Stimulated activated CD4-positive, alpha-beta T cell treated with anti-CD3 and anti-CD28 coated beads, Interleukin-4, amount 100 ng/mL, for 1 hour (primary cell): ENCODE measurements at regions not wholly inside any gene's neighbourhood (a gene's known extent, or its start where the extent isn't known, plus 50 kb on each side); places are given as distances from the start of the nearest gene placed in this dataset.
"Not testable (repeated sequence)": the region's sequence is repeated elsewhere in the genome, so short reads cannot be mapped to it uniquely, and the experiment has no call there.

Experiments
- DNase-seq: peaks from one replicate; pipeline ENCODE4 v3.0.0-alpha.2; 2020

DNA sequence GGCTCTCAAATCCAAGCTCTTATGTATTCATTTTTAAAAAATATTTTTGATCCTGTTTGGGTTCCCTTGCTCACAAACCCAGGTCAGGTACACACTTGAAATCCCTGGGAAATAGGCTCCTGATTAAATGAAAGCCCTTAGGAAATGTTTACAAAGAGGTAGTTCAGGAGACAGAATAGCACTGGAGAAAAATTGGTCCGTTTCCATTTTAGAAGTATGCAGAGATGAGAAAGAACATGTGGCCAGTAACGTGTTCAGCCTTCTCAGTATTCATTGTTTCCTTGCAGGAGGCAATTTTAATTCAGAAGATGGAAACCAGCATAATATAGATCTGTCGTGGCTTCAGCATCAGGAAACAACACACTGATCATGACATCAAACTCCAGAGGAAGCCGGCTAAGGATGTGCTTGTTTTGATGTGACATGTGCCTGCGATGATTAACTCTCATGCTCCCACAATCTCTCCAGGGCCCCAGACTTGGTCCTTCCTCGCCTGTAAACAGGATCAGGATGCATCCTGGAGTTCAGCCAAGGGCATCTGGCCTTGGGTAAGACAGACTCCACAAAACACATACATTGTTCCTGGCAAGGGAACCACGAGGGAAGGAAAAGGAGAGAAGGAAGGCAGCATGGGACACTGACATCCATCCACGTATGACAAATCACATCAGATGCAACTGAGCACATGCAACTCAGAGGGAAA is 350.5 kb upstream of the THBS1 start:
- no peak for DNase-seq

DNA sequence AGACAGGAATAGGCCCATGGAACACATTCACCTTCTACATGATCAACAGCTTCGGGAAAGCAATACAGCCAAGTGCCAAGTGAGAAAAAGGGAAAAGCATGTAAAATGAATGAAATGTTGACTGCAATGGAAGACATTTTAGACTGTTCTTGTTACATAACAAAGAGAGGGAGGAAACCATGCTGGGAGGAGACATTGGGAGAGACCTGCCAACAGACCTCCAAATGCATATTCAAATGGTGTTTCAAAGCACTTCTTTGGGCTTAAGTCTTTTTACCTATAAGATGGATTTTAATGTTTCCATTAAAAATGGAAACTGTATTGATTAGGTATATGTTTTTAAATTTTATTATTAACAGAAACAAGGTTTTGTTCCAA is 350.0 kb upstream of the THBS1 start:
- no peak for DNase-seq

DNA sequence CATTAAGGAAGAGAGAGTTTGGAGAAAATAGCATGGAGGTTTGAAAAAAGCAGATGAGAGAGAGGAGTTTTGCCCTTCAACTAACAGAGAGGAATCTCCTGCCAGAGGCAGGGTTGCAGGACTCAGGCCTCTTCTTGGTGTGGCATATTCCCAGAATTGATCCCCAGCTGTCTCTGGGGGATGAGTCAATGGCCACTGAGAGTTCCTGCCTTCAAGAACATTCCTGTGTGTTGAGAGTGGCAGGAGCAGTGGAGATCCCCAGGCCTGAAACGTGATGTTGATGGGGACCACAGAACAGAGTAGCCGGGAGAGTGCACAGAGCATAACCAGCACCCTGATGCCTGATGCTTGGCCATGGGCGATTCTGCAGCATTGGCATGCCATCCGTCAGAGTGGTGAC is 348.4 kb upstream of the THBS1 start:
- DNase-seq = no peak

DNA sequence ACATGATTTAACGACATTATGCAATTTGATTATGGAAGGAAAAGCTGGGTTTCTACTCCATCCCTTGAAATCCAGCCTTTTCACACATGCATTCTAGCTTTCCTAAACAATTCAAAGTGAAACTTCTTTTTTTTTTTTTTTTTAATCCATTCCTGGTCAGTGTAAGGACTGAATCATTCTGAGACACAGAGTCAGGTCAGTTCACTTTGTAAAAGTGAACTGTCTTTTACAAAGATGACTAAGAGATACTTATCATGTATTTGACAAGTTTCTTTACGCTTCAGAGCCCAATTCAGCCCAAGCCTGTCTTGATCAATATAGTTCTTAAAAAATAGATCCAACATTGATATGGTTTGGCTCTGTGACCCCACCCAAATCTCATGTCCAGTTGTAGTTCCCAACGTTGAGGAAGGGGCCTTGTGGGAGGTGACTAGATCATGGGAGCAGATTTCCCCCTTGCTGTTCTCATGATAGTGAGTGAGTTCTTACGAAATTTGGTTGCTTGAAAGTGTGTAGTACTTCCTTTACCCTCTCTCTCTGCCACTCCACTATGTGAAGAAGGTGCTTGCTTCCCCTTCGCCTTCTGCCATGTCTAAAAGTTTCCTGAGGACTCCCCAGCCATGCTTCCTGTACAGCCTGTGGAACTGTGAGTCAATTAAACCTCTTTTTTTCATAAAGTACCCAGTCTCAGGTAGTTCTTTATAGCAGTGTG is 345.6 kb upstream of the THBS1 start:
- DNase-seq = no peak

DNA sequence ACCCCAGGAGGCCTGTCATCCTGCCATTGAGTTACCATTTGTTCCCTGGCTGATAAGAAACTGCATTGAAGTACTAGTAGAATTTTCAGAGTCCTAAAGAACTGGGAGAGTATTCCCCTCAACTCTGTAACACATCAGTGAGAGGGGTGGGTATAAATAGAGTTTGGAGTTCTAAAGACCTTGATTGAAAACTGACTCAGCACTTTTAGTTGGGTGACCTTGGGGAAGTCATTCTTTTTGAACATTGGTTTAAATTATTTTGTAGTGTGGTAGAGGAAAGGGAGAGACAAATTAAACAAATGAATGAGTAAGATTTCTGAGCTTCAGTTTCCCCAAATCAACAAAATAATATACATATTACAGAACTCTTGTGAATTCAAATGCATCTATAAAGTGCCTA is 344.5 kb upstream of the THBS1 start:
- DNase-seq = no peak

DNA sequence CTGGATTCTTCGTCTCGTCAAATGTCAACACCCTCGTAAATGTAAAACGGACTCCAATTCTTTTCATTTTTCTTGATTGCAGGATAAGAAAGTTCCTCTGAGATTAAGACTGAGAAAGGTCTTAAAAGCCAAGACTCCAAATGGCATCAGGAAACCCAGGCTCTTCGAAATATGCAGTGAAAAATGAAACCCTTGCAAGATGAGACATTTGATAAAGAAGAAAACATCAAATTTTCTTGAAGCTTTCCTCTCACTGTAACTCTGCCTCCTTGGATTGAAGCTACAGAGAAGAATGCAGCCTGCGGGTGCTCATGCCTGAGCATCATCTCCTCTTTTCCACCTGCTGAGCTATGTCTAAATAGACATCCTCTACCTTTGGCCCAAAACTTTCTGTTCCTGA is 342.4 kb upstream of the THBS1 start:
- no peak for DNase-seq

DNA sequence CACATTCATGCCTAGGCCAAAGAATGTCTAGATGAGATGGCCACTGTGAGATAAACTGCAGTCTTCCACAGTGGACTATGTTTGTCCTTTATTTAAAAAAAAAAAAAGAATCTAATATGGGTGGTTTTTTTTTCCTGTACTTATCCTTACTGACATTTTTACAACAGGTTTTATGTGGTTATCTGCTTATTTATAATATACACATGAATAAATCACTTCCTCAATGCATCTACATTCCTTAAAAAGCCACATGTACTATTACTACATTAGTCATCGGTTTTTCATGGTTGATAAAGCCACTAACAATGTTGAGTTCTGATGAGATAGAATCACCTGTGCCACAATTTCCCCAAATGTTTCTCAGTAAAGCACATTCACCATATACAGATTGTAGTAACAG is 341.3 kb upstream of the THBS1 start:
- no peak for DNase-seq

DNA sequence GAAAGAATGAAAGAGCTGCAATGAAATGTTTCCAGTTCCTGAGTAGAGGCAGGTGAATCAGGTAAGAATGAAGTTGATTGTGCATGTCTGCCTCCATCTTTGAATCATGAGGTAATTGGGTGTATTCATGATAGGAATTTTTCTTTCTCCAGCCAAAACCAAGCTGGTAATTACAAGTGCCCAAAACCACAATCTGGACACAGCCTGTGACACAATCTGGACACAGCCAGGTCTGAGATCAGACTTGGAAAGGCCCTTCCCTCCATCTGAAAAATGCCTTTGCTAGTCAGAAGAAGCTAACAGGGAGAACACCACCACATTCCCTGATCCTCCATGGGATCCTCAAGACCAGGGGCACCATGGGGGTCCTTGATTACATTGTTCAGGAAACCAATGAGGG is 338.5 kb upstream of the THBS1 start:
- DNase-seq = no peak

DNA sequence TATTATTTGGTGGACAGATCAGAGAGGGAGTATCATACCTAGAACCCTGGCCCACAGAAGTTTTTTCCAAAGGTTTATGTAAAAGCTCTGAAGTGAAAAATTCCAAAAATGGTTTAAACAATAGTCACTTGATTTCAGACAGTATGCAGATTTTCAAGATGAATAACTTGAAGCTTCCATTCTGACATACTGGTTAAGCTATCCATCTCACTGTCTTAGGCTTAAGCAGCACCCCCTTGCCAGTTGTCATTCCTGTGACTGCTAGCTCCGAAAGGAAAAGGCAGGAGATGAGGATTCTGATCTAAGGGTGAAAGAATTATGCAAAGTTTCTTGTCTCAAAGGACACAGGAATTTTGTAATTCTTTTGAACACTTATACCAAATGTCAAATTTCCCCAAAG is 337.5 kb upstream of the THBS1 start:
- no peak for DNase-seq

DNA sequence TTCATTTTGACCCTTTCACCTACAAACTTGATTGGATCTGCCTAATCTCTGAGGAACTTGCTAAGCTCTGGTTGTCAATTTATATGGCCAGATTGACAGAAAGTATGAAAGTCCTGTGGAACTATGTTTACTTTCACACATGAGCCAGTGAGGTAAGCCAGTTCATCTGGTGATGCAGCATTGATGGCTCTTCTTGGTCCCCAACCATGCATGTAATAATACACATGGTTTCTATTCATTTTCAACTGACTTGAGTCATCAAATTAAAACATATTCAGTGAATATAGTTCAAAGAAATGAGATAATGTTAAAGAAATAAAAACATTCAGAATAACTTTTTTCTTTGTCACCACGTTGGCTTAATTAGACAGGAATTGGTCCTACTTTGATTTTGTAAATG is 336.1 kb upstream of the THBS1 start:
- no peak for DNase-seq

DNA sequence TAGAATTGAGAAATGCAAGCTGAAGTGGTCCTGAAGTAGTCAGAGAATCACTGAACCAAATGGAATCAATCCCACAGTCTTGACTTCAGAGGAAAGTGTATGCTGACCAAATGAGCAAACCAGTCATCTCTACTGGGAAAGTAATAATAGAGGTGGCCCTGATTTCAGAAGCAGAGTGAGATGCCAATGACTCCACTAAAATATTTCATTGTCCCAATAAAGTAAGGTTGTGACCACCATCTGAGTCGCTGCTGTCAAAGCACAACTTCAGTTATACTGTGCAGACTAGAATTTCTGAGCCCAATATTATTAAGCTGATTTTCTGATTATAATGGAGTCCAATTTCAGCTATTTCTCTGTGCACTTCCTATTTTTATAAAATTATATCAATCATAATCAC is 334.4 kb upstream of the THBS1 start:
- DNase-seq = no peak

DNA sequence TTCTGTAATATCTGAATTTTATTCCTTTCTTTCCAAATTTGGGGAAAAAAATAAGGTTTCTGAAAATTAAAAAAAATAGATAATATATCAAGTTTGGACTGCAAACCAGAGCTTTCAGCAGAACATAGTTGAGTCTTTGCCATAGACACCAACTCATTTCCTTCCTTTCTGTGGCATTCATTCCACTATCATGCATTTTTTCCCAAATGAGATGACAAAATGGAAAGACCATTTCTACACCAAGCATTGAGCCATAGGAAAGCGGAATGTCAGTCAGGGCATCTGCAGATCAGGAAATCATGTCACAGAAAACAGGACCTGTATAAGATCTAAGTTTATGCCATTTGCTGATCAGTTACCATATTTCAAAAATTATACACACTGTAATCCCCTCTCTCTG is 333.3 kb upstream of the THBS1 start:
- DNase-seq = no peak

DNA sequence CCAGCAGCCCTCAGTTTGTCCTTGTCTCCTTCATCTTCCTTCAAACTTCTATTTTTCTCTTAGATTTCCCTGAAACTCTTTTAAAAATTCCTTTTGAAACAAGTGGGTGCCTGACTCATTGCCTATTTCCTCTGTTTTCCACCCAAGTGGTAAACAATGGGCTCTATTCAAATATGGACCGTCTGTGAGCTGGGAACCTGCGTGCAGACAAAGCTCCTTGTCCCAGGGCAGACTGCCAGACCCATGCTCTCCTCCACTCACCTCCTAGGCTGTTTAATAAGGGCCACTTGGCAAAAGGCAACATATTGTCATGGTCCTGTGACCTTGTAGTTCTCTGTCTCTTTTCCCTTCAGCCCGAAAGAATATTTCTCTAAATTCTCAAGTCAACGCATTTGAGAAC is 332.7 kb upstream of the THBS1 start:
- no peak for DNase-seq

DNA sequence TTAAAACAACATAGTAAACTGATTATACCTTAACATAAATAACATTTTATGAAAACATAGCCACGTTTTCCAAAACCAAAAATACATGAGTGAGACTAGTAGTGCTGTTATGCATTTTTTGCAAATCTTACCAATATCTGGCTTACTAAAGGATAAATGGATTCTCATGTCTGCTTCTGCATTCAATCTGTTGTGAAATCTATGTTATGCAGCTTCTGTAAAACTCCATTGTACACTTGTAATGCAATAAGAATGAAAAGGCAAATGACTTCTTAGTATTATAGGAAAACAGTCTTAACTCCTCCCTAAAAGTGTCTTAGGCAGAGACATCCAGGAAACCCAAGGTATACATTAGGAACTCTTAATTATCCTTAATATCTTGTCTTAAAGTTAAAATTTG is 330.9 kb upstream of the THBS1 start:
- no peak for DNase-seq

DNA sequence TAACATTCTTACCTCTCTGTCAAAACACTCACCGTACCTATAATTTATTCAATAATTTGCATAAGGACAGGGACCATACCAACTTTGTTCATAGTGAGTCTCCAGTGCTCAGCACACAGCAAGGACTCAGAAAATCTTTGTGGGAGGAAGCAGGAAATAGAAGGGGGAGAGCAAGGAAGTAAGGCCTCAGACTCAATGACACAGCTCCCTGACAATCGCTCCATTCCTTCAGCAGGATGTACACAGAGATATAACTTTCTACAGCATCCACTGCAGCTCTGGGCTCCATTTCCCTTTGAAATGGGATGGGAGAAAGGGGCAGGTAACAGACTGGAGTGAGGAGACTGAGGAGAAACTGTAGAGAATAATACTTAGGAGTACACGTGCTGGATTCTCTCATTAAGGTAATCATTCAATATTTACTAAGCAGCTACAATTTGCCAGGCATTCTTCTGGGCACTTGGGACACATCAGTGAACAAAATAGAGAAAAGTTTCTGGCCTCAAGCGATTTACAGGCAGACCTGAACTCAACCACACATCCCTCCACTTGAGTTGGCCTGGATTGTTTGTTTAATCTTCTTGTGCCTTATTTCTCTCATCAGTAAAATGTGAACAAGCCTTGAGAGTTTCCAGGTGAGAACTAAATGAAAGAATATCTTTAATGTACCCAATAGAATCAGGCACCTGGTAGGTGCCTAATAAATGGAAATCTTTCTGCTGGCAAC is 330.3 kb upstream of the THBS1 start:
- DNase-seq = no peak

DNA sequence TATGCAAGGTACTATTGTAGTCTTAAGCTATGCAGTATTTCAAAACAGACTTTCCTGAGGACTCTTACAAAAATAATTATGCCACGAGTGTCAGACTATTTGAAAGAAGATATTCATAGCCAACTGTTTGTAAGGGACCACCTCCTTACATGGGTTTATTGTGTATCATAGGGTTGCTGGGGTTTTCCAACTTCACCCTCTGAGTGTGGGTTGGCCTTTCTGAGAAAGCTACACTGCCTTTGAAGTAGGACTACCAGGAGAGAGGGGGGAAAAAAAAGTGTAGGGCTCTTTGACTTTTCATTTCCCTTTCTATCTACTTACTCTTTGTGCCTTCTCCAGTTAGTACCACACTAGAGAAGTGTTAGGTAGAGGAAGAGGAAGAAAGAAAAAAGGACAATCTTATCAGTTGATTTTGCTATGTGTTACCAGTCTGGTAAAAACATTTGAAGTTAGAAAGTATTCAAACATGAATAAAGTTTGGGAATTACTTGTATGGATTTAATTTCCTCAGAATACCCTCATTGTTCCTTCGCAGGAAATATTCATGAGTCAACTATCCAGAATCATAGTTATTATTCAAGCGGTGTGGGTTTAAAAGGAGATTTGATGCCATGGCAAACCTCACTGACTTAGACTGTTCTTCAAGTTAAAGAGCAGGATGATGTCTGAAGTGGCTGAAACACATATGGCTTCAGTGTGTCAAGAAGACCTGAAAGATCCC is 329.3 kb upstream of the THBS1 start:
- DNase-seq = no peak

DNA sequence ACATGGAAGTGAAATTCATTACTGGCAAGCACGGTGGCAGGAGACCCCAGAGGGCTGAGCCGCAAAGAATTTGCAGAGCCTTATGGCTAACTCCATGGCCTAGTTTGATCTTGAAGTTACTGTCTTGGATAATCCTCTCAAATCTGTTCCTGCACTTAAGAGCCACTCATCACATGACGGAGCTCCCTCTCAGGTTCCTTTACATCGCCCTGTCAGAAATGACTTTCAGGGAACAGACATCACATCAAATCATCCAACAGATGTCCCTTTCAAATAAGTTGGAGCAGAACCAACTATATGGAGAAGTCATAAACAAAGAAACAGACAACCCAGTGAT is 328.8 kb upstream of the THBS1 start:
- DNase-seq = no peak

DNA sequence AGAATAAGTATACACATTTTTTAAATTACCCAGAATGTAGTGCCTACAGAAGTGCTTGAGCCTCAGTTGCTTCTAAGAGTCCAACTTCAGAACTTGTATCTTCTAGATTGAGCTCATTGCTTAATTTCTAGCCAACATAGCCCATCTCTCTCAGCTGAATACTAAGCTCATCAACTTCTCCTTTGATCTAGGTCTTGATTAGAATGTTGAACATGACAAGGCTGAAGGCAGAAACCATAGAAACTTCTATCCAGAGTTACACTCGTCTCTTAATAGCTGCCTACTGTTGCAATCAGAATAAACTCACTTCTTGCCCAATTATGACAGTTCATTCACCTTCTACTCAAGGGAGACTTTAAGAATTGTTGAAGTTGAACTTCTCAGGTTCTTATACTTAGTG is 327.3 kb upstream of the THBS1 start:
- DNase-seq = no peak

DNA sequence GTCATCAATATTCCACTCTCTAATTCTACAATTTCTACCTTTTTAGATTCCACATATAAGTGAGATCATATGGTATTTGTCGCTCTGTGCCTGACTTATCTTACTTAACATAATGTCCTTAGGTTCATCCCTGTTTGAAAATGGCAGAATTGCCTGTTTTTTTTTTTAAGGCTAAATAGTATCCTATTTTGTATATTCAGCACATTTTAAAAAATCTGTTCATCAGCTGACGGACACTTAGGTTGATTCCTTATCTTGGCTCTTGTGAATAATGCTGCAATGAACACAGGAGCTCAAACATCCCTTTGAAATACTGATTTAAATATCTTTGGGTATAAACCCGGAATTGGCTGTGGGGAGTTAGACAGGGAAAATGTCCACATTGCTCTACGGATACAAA is 326.7 kb upstream of the THBS1 start:
- DNase-seq = no peak

DNA sequence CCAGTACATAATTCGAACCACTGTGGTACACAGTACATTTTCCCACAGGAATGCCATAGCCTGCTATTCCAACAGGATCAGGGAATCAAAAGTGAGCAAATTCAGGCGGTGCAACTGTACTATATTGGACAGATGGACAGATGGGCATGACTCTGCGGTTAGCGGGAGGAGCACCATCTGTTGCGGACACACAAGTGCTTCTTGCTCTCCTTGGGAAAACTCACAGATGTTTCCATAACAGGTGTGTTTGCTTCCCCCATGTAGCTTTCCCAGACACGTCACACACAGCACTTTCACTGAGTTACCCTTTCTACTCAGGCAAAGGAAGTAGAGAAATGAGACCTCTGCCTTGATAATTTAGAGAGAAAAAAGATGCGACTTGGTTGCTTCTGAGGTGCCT is 325.1 kb upstream of the THBS1 start:
- DNase-seq = no peak

DNA sequence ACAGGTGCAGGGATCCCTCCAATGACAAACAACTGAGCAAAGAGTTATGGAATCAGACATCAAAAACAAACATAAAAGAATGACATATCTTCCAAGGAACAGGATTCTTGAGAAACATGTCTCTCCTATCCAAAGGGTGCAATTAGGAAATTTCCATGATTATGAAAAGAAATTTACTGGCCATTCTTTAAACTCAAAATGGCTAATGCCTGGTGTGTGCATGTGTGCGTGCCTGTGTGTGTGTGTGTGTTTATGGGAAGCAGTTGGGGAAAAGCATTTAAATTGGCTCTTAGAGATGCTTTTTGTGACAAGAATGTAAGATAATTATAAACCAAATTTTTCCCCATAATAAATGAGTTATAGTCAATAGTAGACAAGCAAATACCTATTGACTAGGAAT is 320.5 kb upstream of the THBS1 start:
- no peak for DNase-seq

DNA sequence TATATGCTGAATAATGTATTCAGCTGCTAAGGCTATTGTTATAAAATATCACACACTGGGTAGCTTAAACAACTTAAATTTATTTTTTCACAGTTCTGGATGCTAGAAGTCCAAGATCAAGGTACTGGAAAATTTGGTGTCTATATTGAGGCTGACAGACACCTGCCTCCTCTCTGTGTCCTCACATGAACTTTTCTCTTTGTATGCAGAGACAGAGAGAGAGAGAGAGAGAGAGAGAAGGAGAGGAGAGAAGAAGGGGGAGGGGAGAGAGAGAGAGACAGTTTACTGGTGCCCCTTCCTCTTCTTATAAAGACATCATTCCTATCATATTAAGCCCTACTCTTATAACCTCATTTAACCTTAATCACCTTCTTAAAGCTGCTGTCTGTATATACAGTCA is 320.1 kb upstream of the THBS1 start:
- DNase-seq = no peak

DNA sequence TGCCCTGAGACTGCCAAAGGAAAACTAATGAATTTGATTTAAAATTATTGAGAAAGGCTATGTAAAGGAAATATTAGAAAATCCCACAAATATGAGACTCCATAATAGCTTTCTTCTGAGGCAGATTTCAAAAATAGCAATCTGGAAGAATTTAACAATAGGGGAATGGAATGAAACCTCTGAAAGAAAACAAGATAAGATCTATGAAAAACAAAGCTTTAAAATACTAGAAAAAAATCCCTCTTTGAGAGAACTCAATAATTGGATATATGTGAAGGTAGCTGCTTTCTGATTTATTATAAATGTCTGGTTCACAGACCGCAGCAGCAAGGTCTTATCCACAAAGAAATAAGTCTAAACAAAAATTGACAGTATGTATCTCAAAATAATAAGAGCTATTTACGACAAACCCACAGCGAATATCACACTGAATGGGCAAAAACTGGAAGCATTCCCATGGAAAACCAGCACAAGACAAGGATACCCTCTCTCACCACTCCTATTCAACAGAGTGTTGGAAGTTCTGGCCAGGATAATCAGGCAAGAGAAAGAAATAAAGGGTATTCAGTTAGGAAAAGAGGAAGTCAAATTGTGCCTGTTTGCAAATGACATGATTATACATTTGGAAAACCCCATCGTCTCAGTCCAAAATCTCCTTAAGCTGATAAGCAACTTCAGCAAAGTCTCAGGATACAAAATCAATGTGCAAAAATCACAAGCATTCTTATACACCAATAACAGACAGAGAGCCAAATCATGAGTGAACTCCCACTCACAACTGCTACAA is 319.3 kb upstream of the THBS1 start:
- not testable (repeated sequence) for DNase-seq
